ENCODE measurements at regions not wholly inside any gene's neighbourhood (a gene's known extent, or its start where the extent isn't known, plus 50 kb on each side); places are given as distances from the start of the nearest gene placed in this dataset.

DNA sequence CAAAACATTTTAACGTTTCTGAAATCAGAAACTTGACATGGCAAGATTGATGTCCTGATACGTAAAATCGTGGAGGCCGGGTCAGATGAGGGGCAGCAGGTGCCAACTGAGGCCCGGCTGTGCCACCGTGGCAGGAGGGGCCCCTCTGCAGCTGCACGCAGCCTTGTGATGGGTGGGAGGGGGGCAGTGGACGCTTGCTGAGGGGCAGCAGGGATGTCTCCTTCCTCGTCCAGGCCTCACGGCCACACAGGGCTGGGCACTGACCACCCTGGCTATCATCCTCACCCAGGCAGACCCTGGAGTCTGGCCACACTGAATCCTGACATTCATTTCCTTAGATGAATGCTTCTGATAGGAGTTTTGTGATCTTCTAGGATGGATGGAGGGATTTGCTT lies 114.7 kb downstream of the ERMARD start:
- TF ChIP-seq SIN3A (IDR thresholded peaks at IDR 0.05; ENCODE audit: borderline replicate concordance, insufficient read depth, low read length) (no peak), TAF1 (IDR thresholded peaks at IDR 0.05; ENCODE audit: borderline replicate concordance, insufficient read depth, low read length) (no peak)
